HEK293 (cell line): ENCODE measurements at regions not wholly inside any gene's neighbourhood (a gene's known extent, or its start where the extent isn't known, plus 50 kb on each side); places are given as distances from the start of the nearest gene placed in this dataset.
A peak's percentile ranks its signal among the peaks of the same experiment; 100 is the strongest.

ENCODE experiments used
- CTCF ChIA-PET: fragments of 350-600 bp; formaldehyde crosslinking; extraction: SDS; loops from one replicate; lab custom pipeline; 2021; ENCODE audit warnings: antibody characterized with exemption; lab: Yijun Ruan, JAX
- POLR2A ChIA-PET: fragments of 300-600 bp; formaldehyde crosslinking; extraction: SDS; loops from one replicate; lab custom pipeline; 2020; ENCODE audit warnings: antibody characterized with exemption, inconsistent platforms; lab: Yijun Ruan, JAX
- H3K27ac ChIP-seq: fragments of 200-500 bp; sonication (Bioruptor generic); 2 replicates; pipeline ENCODE4 v1.5.1; 2014; ENCODE audit warnings: low read depth, low read length, control low read depth, inconsistent platforms; ENCODE audit errors: extremely low read depth
- H3K36me3 ChIP-seq, 2 experiments: fragments of 200-500 bp in 1 of 2; sonication (Bioruptor generic) in 1 of 2; 1 replicate in 1 of 2; 2 replicates in 1 of 2; pipeline ENCODE4 v1.5.1; 2014 to 2017; ENCODE audit warnings: inconsistent platforms in 2 of 2, low read length in 2 of 2; ENCODE audit not compliant: control insufficient read depth in 2 of 2, insufficient read depth in 1 of 2
- H3K4me1 ChIP-seq: fragments of 200-500 bp; sonication (Bioruptor generic); 2 replicates; pipeline ENCODE4 v1.5.1; 2014; ENCODE audit warnings: mild to moderate bottlenecking, low read length, inconsistent platforms; ENCODE audit not compliant: control insufficient read depth, insufficient read depth
- H3K4me3 ChIP-seq: 2 replicates; pipeline ENCODE4 v1.5.1; 2011; ENCODE audit warnings: low read depth, mild to moderate bottlenecking, control low read depth, low read length, moderate library complexity
- H3K9me3 ChIP-seq: fragments of 200-500 bp; sonication (Bioruptor generic); 2 replicates; pipeline ENCODE4 v1.5.1; 2014; ENCODE audit warnings: low read depth, low read length, inconsistent platforms; ENCODE audit not compliant: control insufficient read depth, insufficient read depth
- PRDM4 ChIP-seq: fragments of 450-650 bp; formaldehyde crosslinking; IDR thresholded peaks from 2 replicates; pipeline ENCODE4 v1.5.1; 2017; ENCODE audit warnings: missing biosample characterization, missing genetic modification characterization
- REPIN1 ChIP-seq: fragments of 450-650 bp; formaldehyde crosslinking; IDR thresholded peaks from 2 replicates; pipeline ENCODE4 v1.5.1; 2017; ENCODE audit warnings: missing biosample characterization, missing genetic modification characterization, low read depth
- YY2 ChIP-seq: fragments of 450-650 bp; formaldehyde crosslinking; IDR thresholded peaks from 2 replicates; pipeline ENCODE4 v1.5.1; 2016; ENCODE audit warnings: missing biosample characterization, missing genetic modification characterization
- ZBTB8A ChIP-seq: fragments of 450-650 bp; formaldehyde crosslinking; IDR thresholded peaks from 2 replicates; pipeline ENCODE4 v1.5.1; 2016; ENCODE audit warnings: missing biosample characterization, missing genetic modification characterization
- ZNF114 ChIP-seq: fragments of 450-650 bp; formaldehyde crosslinking; IDR thresholded peaks from 2 replicates; pipeline ENCODE4 v1.5.0; 2017; ENCODE audit warnings: missing biosample characterization, missing genetic modification characterization
- ZNF133 ChIP-seq: fragments of 450-650 bp; formaldehyde crosslinking; IDR thresholded peaks from 2 replicates; pipeline ENCODE4 v1.5.1; 2016; ENCODE audit warnings: missing biosample characterization, missing genetic modification characterization
- ZNF248 ChIP-seq: fragments of 450-650 bp; formaldehyde crosslinking; IDR thresholded peaks from 2 replicates; pipeline ENCODE4 v1.5.1; 2017; ENCODE audit warnings: missing biosample characterization, missing genetic modification characterization
- ZNF350 ChIP-seq: fragments of 450-650 bp; formaldehyde crosslinking; IDR thresholded peaks from 2 replicates; pipeline ENCODE4 v1.5.0; 2017; ENCODE audit warnings: missing biosample characterization, mild to moderate bottlenecking, missing genetic modification characterization
- ZNF514 ChIP-seq: fragments of 450-650 bp; formaldehyde crosslinking; IDR thresholded peaks from 2 replicates; pipeline ENCODE4 v1.5.1; 2016; ENCODE audit warnings: missing biosample characterization, missing genetic modification characterization
- ZNF555 ChIP-seq: fragments of 450-650 bp; formaldehyde crosslinking; conservative IDR thresholded peaks from 2 replicates; pipeline ENCODE4 v1.5.1; 2017; ENCODE audit warnings: missing biosample characterization, mild to moderate bottlenecking, missing genetic modification characterization, inconsistent platforms
- ZNF621 ChIP-seq: fragments of 450-650 bp; formaldehyde crosslinking; IDR thresholded peaks from 2 replicates; pipeline ENCODE4 v1.5.1; 2017; ENCODE audit warnings: missing biosample characterization, missing genetic modification characterization
- ZNF654 ChIP-seq: fragments of 450-650 bp; formaldehyde crosslinking; IDR thresholded peaks from 2 replicates; pipeline ENCODE4 v1.5.1; 2016; ENCODE audit warnings: low read depth, missing biosample characterization, missing genetic modification characterization
- ZNF785 ChIP-seq: fragments of 450-650 bp; formaldehyde crosslinking; IDR thresholded peaks from 2 replicates; pipeline ENCODE4 v1.5.1; 2016; ENCODE audit warnings: missing biosample characterization, missing genetic modification characterization
- TF ChIP-seq, protein P1 (sequence below): fragments of 450-650 bp; formaldehyde crosslinking; IDR thresholded peaks from 2 replicates; pipeline ENCODE4 v1.5.1; 2017; ENCODE audit warnings: missing biosample characterization, mild to moderate bottlenecking, missing genetic modification characterization, moderate library complexity
- TF ChIP-seq, protein P2 (sequence below): fragments of 450-650 bp; formaldehyde crosslinking; IDR thresholded peaks from 2 replicates; pipeline ENCODE4 v1.5.1; 2016; ENCODE audit warnings: missing biosample characterization, missing genetic modification characterization

GRCh38 chr6:144580771-144581170 lies 295.6 kb downstream of the UTRN start (continued):
- TF ChIP-seq, protein P1, sequence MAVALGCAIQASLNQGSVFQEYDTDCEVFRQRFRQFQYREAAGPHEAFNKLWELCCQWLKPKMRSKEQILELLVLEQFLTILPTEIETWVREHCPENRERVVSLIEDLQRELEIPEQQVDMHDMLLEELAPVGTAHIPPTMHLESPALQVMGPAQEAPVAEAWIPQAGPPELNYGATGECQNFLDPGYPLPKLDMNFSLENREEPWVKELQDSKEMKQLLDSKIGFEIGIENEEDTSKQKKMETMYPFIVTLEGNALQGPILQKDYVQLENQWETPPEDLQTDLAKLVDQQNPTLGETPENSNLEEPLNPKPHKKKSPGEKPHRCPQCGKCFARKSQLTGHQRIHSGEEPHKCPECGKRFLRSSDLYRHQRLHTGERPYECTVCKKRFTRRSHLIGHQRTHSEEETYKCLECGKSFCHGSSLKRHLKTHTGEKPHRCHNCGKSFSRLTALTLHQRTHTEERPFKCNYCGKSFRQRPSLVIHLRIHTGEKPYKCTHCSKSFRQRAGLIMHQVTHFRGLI (tag by site-specific recombination): no peak
- TF ChIP-seq ZNF133 (tag by site-specific recombination): no peak
- TF ChIP-seq ZNF350 (tag by site-specific recombination): no peak

- Histone ChIP-seq H3K9me3 (no peaks in the 10 kb centered on the region), H3K4me1 (peaks cover 3% of the 10 kb centered on the region; the same call in 1 of the 2 replicates), H3K27ac (no peak overlapping the region), H3K4me3 (no peak overlapping the region), H3K36me3 (peaks cover 0 to 10% of the 10 kb centered on the region in 2 experiments; a peak in 2 of 3 replicates)
- ChIA-PET CTCF (interaction anchor here (0.6 to 1.4 kb wide), 12 partner anchors 13 to 1355 kb away, joined by 3 to 7 read pairs (median 4); no protein-coding TSS in a partner anchor), POLR2A (no interaction called here)
- TF ChIP-seq ZNF555 (tag by site-specific recombination) (no peak), ZBTB8A (tag by site-specific recombination) (no peak), ZNF654 (tag by site-specific recombination) (peak; percentile 50), ZNF785 (tag by site-specific recombination) (peak; percentile 86)
These were observed 296.8 kb downstream of the UTRN start for GRCh38 chr6:144581812-144582537.

- POLR2A ChIA-PET: no interaction called here
- TF ChIP-seq REPIN1: no peak
- TF ChIP-seq PRDM4 (tag by site-specific recombination): peak; percentile 43; the same call in 1 of the 2 replicates
- TF ChIP-seq ZNF248 (tag by site-specific recombination): no peak
- TF ChIP-seq ZNF621 (tag by site-specific recombination): no peak
- TF ChIP-seq ZNF114 (tag by site-specific recombination): no peak
- no peak for TF ChIP-seq YY2 (tag by site-specific recombination)
- TF ChIP-seq ZNF514 (tag by site-specific recombination): no peak
- TF ChIP-seq, protein P2, sequence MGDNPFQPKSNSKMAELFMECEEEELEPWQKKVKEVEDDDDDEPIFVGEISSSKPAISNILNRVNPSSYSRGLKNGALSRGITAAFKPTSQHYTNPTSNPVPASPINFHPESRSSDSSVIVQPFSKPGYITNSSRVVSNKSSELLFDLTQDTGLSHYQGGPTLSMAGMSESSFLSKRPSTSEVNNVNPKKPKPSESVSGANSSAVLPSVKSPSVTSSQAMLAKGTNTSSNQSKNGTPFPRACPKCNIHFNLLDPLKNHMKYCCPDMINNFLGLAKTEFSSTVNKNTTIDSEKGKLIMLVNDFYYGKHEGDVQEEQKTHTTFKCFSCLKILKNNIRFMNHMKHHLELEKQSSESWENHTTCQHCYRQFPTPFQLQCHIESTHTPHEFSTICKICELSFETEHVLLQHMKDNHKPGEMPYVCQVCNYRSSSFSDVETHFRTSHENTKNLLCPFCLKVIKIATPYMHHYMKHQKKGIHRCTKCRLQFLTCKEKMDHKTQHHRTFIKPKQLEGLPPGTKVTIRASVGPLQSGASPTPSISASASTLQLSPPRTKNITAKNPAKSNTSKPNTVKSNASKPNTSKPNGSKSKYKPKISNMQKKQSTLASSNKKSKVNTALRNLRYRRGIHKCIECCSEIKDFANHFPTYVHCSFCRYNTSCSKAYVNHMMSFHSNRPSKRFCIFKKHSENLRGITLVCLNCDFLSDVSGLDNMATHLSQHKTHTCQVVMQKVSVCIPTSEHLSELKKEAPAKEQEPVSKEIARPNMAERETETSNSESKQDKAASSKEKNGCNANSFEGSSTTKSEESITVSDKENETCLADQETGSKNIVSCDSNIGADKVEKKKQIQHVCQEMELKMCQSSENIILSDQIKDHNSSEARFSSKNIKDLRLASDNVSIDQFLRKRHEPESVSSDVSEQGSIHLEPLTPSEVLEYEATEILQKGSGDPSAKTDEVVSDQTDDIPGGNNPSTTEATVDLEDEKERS (tag by site-specific recombination): no peak
- CTCF ChIA-PET: interaction anchor here (0.6 to 3.1 kb wide), 11 partner anchors 14 to 1657 kb away, joined by 3 to 22 read pairs (median 3); no protein-coding TSS in a partner anchor
- no peaks in the 10 kb centered on the region for H3K9me3 ChIP-seq
- H3K27ac ChIP-seq: no peak overlapping the region
- H3K4me3 ChIP-seq: no peak overlapping the region
- H3K36me3 ChIP-seq: peaks cover 0 to 2% of the 10 kb centered on the region in 2 experiments; a peak in 2 of 3 replicates
- H3K4me1 ChIP-seq: peaks cover 3% of the 10 kb centered on the region; the same call in 1 of the 2 replicates
These were observed 297.9 kb downstream of the UTRN start for GRCh38 chr6:144582939-144583613.
